ENCODE measurements at regions not wholly inside any gene's neighbourhood (a gene's known extent, or its start where the extent isn't known, plus 50 kb on each side); places are given as distances from the start of the nearest gene placed in this dataset.

- Histone ChIP-seq H3K27ac (ENCODE audit: low read length) (no peak overlapping the region), H3K9me2 (replicated peaks; ENCODE audit: insufficient read depth, low read length) (no peaks in the 10 kb centered on the region), H3K9ac (ENCODE audit: low read length) (no peak overlapping the region), H2AFZ (ENCODE audit: low read length) (no peak overlapping the region), H3K4me2 (ENCODE audit: low read depth, low read length) (no peak overlapping the region), H3K36me3 (replicated peaks; ENCODE audit: insufficient read depth, low read length) (no peaks in the 10 kb centered on the region), H3K27me3 (replicated peaks; ENCODE audit: insufficient read depth, low read length) (no peaks in the 10 kb centered on the region), H3K9me3 (replicated peaks; ENCODE audit: insufficient read depth, low read length) (no peaks in the 10 kb centered on the region), H3K4me1 (ENCODE audit: low read length) (no peaks in the 10 kb centered on the region), H3F3A (ENCODE audit: insufficient read depth, low read length) (no peaks in the 10 kb centered on the region), H3K79me2 (ENCODE audit: low read length) (no peaks in the 10 kb centered on the region), H3K4me3 (ENCODE audit: low read length) (no peak overlapping the region), H4K20me1 (ENCODE audit: insufficient read depth, low read length) (no peaks in the 10 kb centered on the region)
- DNase-seq = no peak
- TF ChIP-seq CTCF (IDR thresholded peaks at IDR 0.05; ENCODE audit: low read length) = no peak
- TF ChIP-seq EZH2 (optimal IDR thresholded peaks at IDR 0.05; ENCODE audit: low read depth, low read length) = no peak
- no peak for TF ChIP-seq EZH2phosphoT487 (IDR thresholded peaks at IDR 0.05; ENCODE audit: low read length)
Measured at GRCh38 chr10:36808625-36809362, 316.6 kb upstream of the ANKRD30A start.

- Histone ChIP-seq H3K4me3 (ENCODE audit: low read length) (no peak overlapping the region), H3K4me2 (ENCODE audit: low read depth, low read length) (no peak overlapping the region), H3K9ac (ENCODE audit: low read length) (no peak overlapping the region), H3K36me3 (replicated peaks; ENCODE audit: insufficient read depth, low read length) (no peaks in the 10 kb centered on the region), H3K4me1 (ENCODE audit: low read length) (no peaks in the 10 kb centered on the region), H3K27me3 (replicated peaks; ENCODE audit: insufficient read depth, low read length) (no peaks in the 10 kb centered on the region), H2AFZ (ENCODE audit: low read length) (no peak overlapping the region), H3K79me2 (ENCODE audit: low read length) (no peaks in the 10 kb centered on the region), H3F3A (ENCODE audit: insufficient read depth, low read length) (no peaks in the 10 kb centered on the region), H3K27ac (ENCODE audit: low read length) (no peak overlapping the region), H3K9me2 (replicated peaks; ENCODE audit: insufficient read depth, low read length) (no peaks in the 10 kb centered on the region), H3K9me3 (replicated peaks; ENCODE audit: insufficient read depth, low read length) (no peaks in the 10 kb centered on the region), H4K20me1 (ENCODE audit: insufficient read depth, low read length) (no peaks in the 10 kb centered on the region)
- DNase-seq = no peak
- TF ChIP-seq EZH2 (optimal IDR thresholded peaks at IDR 0.05; ENCODE audit: low read depth, low read length) (no peak), CTCF (IDR thresholded peaks at IDR 0.05; ENCODE audit: low read length) (no peak), EZH2phosphoT487 (IDR thresholded peaks at IDR 0.05; ENCODE audit: low read length) (no peak)
Measured at GRCh38 chr10:36803229-36803628, 322.2 kb upstream of the ANKRD30A start.

GRCh38 chr10:36802490-36803153, 322.8 kb upstream of the ANKRD30A start:
- TF ChIP-seq EZH2 (optimal IDR thresholded peaks at IDR 0.05; ENCODE audit: low read depth, low read length) (no peak), EZH2phosphoT487 (IDR thresholded peaks at IDR 0.05; ENCODE audit: low read length) (no peak), CTCF (IDR thresholded peaks at IDR 0.05; ENCODE audit: low read length) (no peak)
- Histone ChIP-seq H3F3A (ENCODE audit: insufficient read depth, low read length) (no peaks in the 10 kb centered on the region), H3K9ac (ENCODE audit: low read length) (no peak overlapping the region), H4K20me1 (ENCODE audit: insufficient read depth, low read length) (no peaks in the 10 kb centered on the region), H3K27ac (ENCODE audit: low read length) (no peak overlapping the region), H3K36me3 (replicated peaks; ENCODE audit: insufficient read depth, low read length) (no peaks in the 10 kb centered on the region), H3K79me2 (ENCODE audit: low read length) (no peaks in the 10 kb centered on the region), H3K4me2 (ENCODE audit: low read depth, low read length) (no peak overlapping the region), H3K9me3 (replicated peaks; ENCODE audit: insufficient read depth, low read length) (no peaks in the 10 kb centered on the region), H2AFZ (ENCODE audit: low read length) (no peak overlapping the region), H3K4me3 (ENCODE audit: low read length) (no peak overlapping the region), H3K27me3 (replicated peaks; ENCODE audit: insufficient read depth, low read length) (no peaks in the 10 kb centered on the region), H3K4me1 (ENCODE audit: low read length) (no peaks in the 10 kb centered on the region), H3K9me2 (replicated peaks; ENCODE audit: insufficient read depth, low read length) (no peaks in the 10 kb centered on the region)
- no peak for DNase-seq

All from MM.1S (cell line).